Activated CD4-positive, CD25-positive, alpha-beta regulatory T cell (primary cell): ENCODE measurements at regions not wholly inside any gene's neighbourhood (a gene's known extent, or its start where the extent isn't known, plus 50 kb on each side); places are given as distances from the start of the nearest gene placed in this dataset.

ENCODE experiments used
- DNase-seq, 4 experiments: peaks; one replicate each; lab custom pipeline; 2025; lab: John Stamatoyannopoulos, UW

GRCh38 chr15:69842851-69843250 is 254.9 kb downstream of the TLE3 start:
- no peak for DNase-seq

GRCh38 chr15:69843276-69843899 is 254.3 kb downstream of the TLE3 start:
- DNase-seq: no peak

GRCh38 chr15:69843900-69844304 is 253.8 kb downstream of the TLE3 start:
- DNase-seq: no peak

GRCh38 chr15:69845159-69845558 is 252.6 kb downstream of the TLE3 start:
- DNase-seq: no peak

- no peak for DNase-seq
These were observed 250.1 kb downstream of the TLE3 start for GRCh38 chr15:69847625-69848024.

- no peak for DNase-seq
These were observed 249.6 kb downstream of the TLE3 start for GRCh38 chr15:69848096-69848495.

GRCh38 chr15:69848551-69849231 is 249.0 kb downstream of the TLE3 start:
- no peak for DNase-seq

- DNase-seq: no peak
These were observed 248.5 kb downstream of the TLE3 start for GRCh38 chr15:69849232-69849610.

- DNase-seq: no peak
These were observed 245.2 kb downstream of the TLE3 start for GRCh38 chr15:69852482-69852881.

- DNase-seq: no peak
These were observed 244.8 kb downstream of the TLE3 start for GRCh38 chr15:69852916-69853315.

GRCh38 chr15:69853544-69853951 is 244.2 kb downstream of the TLE3 start:
- DNase-seq: no peak

- no peak for DNase-seq
These were observed 243.7 kb downstream of the TLE3 start for GRCh38 chr15:69854001-69854400.

GRCh38 chr15:69854521-69855181 is 243.1 kb downstream of the TLE3 start:
- DNase-seq: no peak

GRCh38 chr15:69855258-69856000 is 242.3 kb downstream of the TLE3 start:
- DNase-seq: no peak

GRCh38 chr15:69857250-69857649 is 240.5 kb downstream of the TLE3 start:
- no peak for DNase-seq

GRCh38 chr15:69857686-69858391 is 239.9 kb downstream of the TLE3 start:
- no peak for DNase-seq

GRCh38 chr15:69858456-69858855 is 239.3 kb downstream of the TLE3 start:
- no peak for DNase-seq

- no peak for DNase-seq
These were observed 237.9 kb downstream of the TLE3 start for GRCh38 chr15:69859866-69860265.

- no peak for DNase-seq
These were observed 237.4 kb downstream of the TLE3 start for GRCh38 chr15:69860321-69860720.

GRCh38 chr15:69860921-69861320 is 236.8 kb downstream of the TLE3 start:
- no peak for DNase-seq

- no peak for DNase-seq
These were observed 236.2 kb downstream of the TLE3 start for GRCh38 chr15:69861331-69862171.
